Stimulated activated naive CD8-positive, alpha-beta T cell treated with anti-CD3 and anti-CD28 coated beads, Interleukin-15, amount 100 ng/mL, for 72 hours (primary cell): ENCODE measurements at regions not wholly inside any gene's neighbourhood (a gene's known extent, or its start where the extent isn't known, plus 50 kb on each side); places are given as distances from the start of the nearest gene placed in this dataset.
"Not testable (repeated sequence)": the region's sequence is repeated elsewhere in the genome, so short reads cannot be mapped to it uniquely, and the experiment has no call there.

Experiments
- ATAC-seq: fragments of 150-1000 bp; cut with Tn5 transposase; 2 replicates; pipeline ENCODE4 v1.10.0; 2021; ENCODE audit warnings: mild to moderate bottlenecking, moderate library complexity
- DNase-seq, 2 donors: peaks; one replicate each; pipeline ENCODE4 v3.0.0; 2021 to 2022
- H3K27ac Mint-ChIP-seq, 2 donors: one replicate each; pipeline ENCODE4 v1.8.0; 2022; ENCODE audit warnings: mild to moderate bottlenecking in 2 of 2, mixed read lengths in 2 of 2, moderate library complexity in 2 of 2
- H3K27me3 Mint-ChIP-seq: one replicate; pipeline ENCODE4 v1.8.0; 2022; ENCODE audit warnings: mixed read lengths
- H3K4me1 Mint-ChIP-seq: one replicate; pipeline ENCODE4 v1.8.0; 2022; ENCODE audit warnings: mild to moderate bottlenecking, mixed read lengths
- H3K4me3 Mint-ChIP-seq, 2 donors: one replicate each; pipeline ENCODE4 v1.8.0; 2022; ENCODE audit warnings: mild to moderate bottlenecking in 2 of 2, mixed read lengths in 2 of 2, moderate library complexity in 1 of 2
- H3K9me3 Mint-ChIP-seq, 2 donors: one replicate each; pipeline ENCODE4 v1.8.0; 2022; ENCODE audit warnings: mixed read lengths in 2 of 2

DNA sequence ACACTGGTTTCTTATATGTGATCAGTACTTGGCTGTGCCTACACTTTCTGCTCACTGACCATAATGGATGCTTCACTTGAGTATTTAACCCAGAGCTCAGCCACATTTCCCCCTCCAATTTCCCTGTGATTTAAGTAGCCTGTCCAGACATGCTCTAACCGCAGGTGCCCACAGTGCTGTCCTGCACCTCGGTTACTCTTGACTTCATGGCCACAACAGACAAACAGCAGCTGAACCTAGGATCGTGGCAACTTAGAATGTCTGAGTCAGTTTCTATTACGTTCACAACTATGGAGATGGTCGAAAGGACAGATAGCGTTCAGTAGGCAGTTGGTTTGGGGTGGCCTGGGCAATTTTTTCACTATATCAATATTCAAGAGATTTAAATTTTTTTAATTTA is 306.9 kb upstream of the SGK1 start:
- DNase-seq (no peak), ATAC-seq (no peak)
- Mint-ChIP-seq H3K4me1 (peaks cover 5% of the 10 kb centered on the region), H3K4me3 (no peak overlapping the region), H3K27ac (peak overlapping the region in 1 of 2 donors; percentile 2), H3K27me3 (no peaks in the 10 kb centered on the region), H3K9me3 (no peaks in the 10 kb centered on the region)

GRCh38 chr6:134623401-134623800 is 305.5 kb upstream of the SGK1 start:
- H3K27ac Mint-ChIP-seq, result no peak overlapping the region
- no peak for DNase-seq
- no peaks in the 10 kb centered on the region for H3K9me3 Mint-ChIP-seq
- H3K4me1 Mint-ChIP-seq, result peaks cover 10% of the 10 kb centered on the region
- no peaks in the 10 kb centered on the region for H3K27me3 Mint-ChIP-seq
- H3K4me3 Mint-ChIP-seq, result no peak overlapping the region
- ATAC-seq, result no peak

DNA sequence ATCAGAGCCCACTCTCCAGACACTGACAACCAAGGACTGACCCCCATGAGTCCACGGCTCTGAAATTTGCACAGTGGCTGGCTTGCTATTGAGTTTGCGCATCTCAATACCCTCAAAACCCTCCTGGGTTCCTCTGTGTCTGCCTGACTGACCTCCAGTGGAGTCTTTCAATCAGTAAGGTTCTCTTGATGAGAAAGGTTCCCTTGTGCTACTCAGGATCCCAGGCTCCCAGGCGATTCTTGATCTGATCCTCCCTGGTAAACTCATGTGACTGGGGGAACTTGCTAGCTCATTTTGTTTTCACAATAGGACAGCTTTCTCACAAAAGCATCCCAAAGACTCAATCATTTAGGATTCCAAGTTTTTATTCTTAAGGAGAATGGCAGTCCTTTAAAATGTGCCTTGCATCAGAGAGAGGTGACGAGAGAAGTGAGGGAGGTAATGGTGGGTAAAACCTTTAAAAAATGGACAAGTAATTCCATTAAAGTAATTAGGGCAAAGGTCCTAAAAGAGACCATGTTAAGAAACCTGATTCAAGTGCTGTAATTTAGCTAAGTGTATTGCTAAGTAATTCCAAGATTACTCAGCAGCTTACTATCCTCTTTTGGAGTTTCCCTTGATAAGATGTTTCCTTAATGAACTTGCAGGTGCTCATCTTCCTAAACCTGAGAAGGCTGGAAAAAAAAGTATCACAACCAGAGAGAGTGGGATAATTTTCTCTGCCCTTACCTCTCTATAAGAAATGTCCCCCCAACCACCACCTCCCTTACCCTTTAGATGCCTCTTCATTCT is 304.7 kb upstream of the SGK1 start:
- no peak for DNase-seq
- H3K4me3 Mint-ChIP-seq, result no peak overlapping the region
- H3K9me3 Mint-ChIP-seq, result no peaks in the 10 kb centered on the region
- peaks cover 10% of the 10 kb centered on the region for H3K4me1 Mint-ChIP-seq
- no peak for ATAC-seq
- H3K27ac Mint-ChIP-seq, result no peak overlapping the region
- H3K27me3 Mint-ChIP-seq, result no peaks in the 10 kb centered on the region

GRCh38 chr6:134621858-134622257 is 303.9 kb upstream of the SGK1 start:
- Mint-ChIP-seq H3K27ac (no peak overlapping the region), H3K9me3 (no peaks in the 10 kb centered on the region), H3K4me3 (no peak overlapping the region), H3K27me3 (no peaks in the 10 kb centered on the region), H3K4me1 (peaks cover 10% of the 10 kb centered on the region)
- ATAC-seq, result peak; percentile 37
- no peak for DNase-seq

DNA sequence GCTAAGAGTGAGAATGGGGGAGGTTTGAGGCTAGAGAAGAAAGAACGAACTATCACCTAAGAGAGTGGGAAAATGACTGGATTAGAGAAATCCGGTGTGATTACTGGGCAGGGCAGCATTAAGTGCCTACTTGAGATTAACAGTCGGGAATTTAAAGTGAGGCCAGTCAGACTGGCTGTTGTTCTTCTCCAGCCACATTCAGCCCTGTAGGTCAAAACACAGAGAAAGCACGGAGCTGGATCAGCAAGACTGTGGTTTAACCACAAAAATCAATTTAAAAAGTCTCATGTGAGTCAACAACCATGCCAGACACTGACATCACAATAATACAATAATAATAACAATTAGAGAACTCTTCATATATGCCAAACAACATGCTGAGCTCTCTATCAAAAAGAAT is 301.9 kb upstream of the SGK1 start:
- DNase-seq (no peak), ATAC-seq (no peak)
- no peaks in the 10 kb centered on the region for H3K27me3 Mint-ChIP-seq
- peaks cover 10% of the 10 kb centered on the region for H3K4me1 Mint-ChIP-seq
- no peaks in the 10 kb centered on the region for H3K9me3 Mint-ChIP-seq
- no peak overlapping the region for H3K27ac Mint-ChIP-seq
- H3K4me3 Mint-ChIP-seq, result no peak overlapping the region

- H3K4me3 Mint-ChIP-seq, result no peak overlapping the region
- DNase-seq (no peak), ATAC-seq (no peak)
- H3K4me1 Mint-ChIP-seq, result peaks cover 10% of the 10 kb centered on the region
- no peak overlapping the region for H3K27ac Mint-ChIP-seq
- no peaks in the 10 kb centered on the region for H3K9me3 Mint-ChIP-seq
- H3K27me3 Mint-ChIP-seq, result no peaks in the 10 kb centered on the region
These were observed 301.2 kb upstream of the SGK1 start for GRCh38 chr6:134619077-134619476.

DNA sequence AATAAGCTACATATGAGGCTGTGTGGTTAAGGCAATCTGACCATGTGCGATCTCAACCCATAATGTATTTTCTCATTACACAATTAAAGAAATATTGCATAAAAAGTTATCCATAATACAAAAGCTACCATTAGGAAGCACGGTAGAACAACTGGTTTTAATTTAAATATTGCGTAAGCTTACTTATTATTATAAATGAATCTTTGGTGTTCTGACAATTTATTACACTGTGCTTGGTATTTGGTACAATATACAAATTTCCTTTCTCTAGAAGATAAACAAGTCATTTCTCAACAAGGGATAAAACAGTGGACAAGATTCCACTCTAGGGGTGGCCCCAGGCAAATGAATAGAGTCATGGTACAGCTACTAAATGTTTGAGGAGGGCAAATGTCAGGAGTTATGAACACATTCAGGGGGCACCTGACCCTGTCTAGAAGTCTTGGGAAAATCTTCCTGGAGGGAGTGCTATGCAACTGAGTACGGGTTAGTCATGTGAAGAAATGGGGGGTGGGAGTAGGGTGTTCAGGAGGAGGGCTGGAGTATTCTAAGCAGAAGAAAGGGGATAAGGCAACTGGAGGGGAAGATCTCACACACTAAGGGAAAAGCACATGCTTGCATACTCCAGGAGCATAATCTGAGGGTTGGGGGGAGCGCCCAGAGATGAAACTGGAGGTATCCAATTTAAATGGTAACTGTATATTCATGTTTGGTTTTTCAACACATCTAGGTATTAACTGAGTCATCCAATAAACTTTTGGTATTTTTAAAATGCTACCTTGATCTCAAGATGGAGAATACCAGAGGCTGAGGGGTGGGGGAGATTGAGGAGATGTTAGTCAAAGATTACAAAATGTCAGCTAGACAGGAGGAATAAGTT is 296.9 kb upstream of the SGK1 start:
- no peaks in the 10 kb centered on the region for H3K27me3 Mint-ChIP-seq
- H3K9me3 Mint-ChIP-seq, result no peaks in the 10 kb centered on the region
- H3K4me1 Mint-ChIP-seq, result peaks cover 5% of the 10 kb centered on the region
- no peak for ATAC-seq
- no peak for DNase-seq
- no peak overlapping the region for H3K4me3 Mint-ChIP-seq
- no peak overlapping the region for H3K27ac Mint-ChIP-seq

DNA sequence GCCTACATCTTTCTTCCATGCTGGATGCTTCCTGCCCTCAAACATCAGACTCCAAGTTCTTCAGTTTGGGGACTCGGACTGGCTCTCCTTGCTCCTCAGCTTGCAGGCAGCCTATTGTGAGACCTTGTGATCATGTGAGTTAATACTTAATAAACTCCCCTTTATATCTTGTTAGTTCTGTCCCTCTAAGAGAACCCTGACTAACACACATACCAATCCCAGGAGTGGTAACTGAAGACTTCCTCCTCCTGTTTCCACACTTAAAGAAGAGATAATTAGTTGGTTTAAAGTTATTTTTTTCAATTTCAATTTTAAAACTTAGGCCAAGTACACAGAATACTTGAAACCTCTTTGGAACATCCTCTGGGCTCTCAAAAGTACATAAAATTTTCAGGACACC is 294.2 kb upstream of the SGK1 start:
- not testable (repeated sequence) for H3K9me3 Mint-ChIP-seq, H3K4me3 Mint-ChIP-seq, DNase-seq, H3K27ac Mint-ChIP-seq, H3K4me1 Mint-ChIP-seq, H3K27me3 Mint-ChIP-seq, ATAC-seq

DNA sequence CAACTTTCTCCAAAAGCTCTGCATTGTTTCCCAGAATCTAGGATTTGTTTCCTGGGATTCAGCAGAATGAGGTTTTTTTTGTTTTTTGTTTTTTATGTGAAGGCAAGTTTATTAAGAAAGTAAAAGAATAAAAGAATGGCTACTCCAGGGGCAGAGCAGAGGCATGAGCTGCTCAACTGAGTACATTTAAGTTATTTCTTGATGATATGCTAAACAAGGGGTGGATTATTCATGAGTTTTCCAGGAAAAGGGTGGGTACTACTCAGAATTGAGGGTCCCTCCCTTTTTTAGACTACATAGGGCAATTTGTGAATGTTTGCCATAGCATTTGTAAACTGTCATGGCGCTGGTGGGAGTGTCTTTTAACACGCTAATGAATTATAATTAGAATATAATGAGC is 292.5 kb upstream of the SGK1 start:
- no peaks in the 10 kb centered on the region for H3K27me3 Mint-ChIP-seq
- H3K4me1 Mint-ChIP-seq, result no peaks in the 10 kb centered on the region
- no peak overlapping the region for H3K27ac Mint-ChIP-seq
- no peaks in the 10 kb centered on the region for H3K9me3 Mint-ChIP-seq
- DNase-seq (no peak), ATAC-seq (no peak)
- no peak overlapping the region for H3K4me3 Mint-ChIP-seq

DNA sequence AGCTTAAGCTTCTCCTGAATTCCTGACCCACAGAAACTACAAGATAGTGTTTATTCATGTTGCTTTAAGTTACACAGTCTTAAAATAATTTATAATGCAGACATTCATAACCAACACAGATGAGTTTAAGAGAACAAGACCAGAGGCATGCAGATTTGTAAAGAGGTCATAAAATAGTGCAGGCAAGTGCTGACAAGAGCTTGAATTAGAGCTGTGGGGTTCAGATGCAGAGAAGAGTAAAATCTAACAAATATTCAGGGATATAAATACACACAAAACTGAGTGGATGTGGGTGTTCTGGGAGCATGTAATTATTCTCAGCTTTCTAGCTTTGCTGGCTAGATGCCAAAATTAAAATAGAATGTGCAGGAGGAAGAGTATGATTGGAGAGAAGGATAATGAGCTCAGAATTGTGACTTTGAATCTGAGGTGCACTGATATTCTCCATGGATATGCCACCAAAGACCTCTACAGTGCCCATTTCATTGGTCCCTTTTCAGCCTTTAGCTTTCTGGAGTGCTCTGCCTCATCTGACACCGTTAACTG is 291.9 kb upstream of the SGK1 start:
- Mint-ChIP-seq H3K4me1 (no peaks in the 10 kb centered on the region), H3K4me3 (no peak overlapping the region), H3K27me3 (no peaks in the 10 kb centered on the region), H3K9me3 (no peaks in the 10 kb centered on the region), H3K27ac (no peak overlapping the region)
- DNase-seq, result no peak
- no peak for ATAC-seq

DNA sequence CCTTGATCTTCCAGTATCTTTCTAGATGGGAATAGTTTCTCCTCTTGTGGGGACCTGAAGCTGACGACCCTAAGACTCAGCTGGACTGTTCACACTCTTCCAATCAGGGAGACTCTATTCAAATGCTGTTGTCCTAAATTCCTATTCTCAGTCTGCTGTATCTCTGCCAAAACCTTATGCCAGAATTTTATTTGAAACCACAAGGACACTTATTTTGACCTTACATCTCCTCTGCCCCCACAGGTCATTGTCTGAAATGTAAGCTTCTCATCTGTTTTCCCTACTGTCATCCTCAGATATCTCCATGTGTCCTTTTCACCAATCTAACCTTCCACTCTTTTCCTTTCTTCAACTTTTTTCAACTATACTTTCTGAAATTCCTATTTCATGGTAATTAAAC is 289.5 kb upstream of the SGK1 start:
- H3K9me3 Mint-ChIP-seq, result no peaks in the 10 kb centered on the region
- no peak overlapping the region for H3K4me3 Mint-ChIP-seq
- DNase-seq, result no peak
- H3K27me3 Mint-ChIP-seq, result no peaks in the 10 kb centered on the region
- no peak for ATAC-seq
- H3K27ac Mint-ChIP-seq, result no peak overlapping the region
- no peaks in the 10 kb centered on the region for H3K4me1 Mint-ChIP-seq

GRCh38 chr6:134605034-134605433 is 287.1 kb upstream of the SGK1 start:
- DNase-seq (no peak), ATAC-seq (no peak)
- no peak overlapping the region for H3K4me3 Mint-ChIP-seq
- H3K9me3 Mint-ChIP-seq, result peaks cover 15 to 18% of the 10 kb centered on the region in 2 donors
- H3K27me3 Mint-ChIP-seq, result no peaks in the 10 kb centered on the region
- no peak overlapping the region for H3K27ac Mint-ChIP-seq
- no peaks in the 10 kb centered on the region for H3K4me1 Mint-ChIP-seq

DNA sequence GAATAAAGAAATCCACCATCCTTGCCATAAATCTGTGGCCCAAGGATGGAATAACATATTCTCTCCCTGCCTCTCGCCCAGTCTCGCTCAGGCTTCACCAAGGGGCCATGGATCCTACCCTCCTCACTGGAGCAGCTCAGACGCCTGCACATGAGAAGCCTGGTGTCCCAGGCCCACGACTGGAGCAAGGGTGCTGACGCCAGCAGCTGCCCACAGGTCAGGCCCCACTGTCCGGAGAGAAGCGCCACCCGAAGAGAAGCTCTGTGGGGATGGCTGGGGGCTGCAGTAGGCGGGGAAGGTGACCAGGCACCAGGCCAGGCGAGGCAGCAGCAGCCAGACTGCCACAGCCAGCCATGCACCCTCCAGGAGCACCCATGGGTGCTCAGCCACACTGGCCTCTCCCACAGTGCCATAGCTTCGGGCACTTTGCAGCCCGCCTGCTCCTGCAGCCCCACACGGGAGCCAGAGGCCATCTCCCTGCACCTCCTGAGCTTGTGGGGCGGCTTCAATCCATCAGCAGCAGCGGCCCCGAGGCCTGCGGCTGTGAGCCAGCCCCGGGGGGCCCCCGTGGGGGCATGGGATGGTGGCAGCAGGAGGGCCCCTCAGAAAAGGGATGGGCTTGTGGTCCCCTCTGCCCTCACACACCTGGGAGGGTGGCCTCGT is 286.2 kb upstream of the SGK1 start:
- Mint-ChIP-seq H3K27me3 (no peaks in the 10 kb centered on the region), H3K9me3 (peaks cover 18 to 20% of the 10 kb centered on the region in 2 donors), H3K27ac (no peak overlapping the region), H3K4me1 (no peaks in the 10 kb centered on the region), H3K4me3 (no peak overlapping the region)
- ATAC-seq, result peak; percentile 49
- DNase-seq, result no peak

DNA sequence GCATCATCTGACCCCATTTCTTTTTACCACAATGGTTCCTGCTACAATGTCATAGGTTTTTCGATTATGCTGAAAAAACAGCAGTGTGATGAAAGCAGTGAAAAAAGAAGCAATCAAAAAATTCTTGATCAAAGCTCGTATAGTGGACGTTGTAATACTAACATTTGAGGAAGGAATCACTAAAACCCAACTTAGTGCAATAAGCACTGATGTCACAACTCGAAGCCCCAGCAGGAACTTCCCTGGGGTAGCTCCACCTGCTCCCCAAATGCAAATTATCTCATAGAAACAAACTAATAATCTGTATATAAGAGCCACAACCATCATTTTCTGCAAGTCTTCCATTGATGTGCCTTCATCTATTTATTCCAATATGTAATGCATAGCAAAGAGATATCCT is 285.6 kb upstream of the SGK1 start:
- Mint-ChIP-seq H3K27me3 (no peaks in the 10 kb centered on the region), H3K4me1 (no peaks in the 10 kb centered on the region), H3K27ac (no peak overlapping the region), H3K9me3 (peaks cover 23% of the 10 kb centered on the region in 2 donors), H3K4me3 (no peak overlapping the region)
- ATAC-seq (no peak), DNase-seq (no peak)

- Mint-ChIP-seq H3K27me3 (no peaks in the 10 kb centered on the region), H3K9me3 (peaks cover 23% of the 10 kb centered on the region in 2 donors), H3K4me1 (no peaks in the 10 kb centered on the region), H3K4me3 (no peak overlapping the region), H3K27ac (peak overlapping the region in 1 of 2 donors; percentile 49)
- DNase-seq (no peak), ATAC-seq (no peak)
These were observed 284.2 kb upstream of the SGK1 start for GRCh38 chr6:134602123-134602522.

DNA sequence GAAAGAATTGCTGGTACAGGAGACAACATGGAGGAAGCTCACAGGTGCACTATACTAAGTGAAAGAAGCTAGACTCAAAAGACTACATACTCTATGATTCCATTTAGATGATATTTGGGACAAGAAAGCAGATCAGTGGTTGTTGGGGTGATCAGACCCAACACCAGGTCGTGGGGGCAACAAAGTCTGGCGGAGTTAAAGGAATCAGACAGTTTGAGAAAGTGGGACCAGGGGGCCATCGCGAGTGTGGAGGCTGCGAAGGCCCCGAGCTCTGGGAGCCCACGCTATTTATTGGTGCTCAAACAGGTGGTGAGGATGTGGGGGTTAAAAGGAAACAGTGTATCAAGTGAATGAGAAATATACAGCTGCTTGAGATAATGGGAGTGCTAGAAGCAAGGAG is 282.8 kb upstream of the SGK1 start:
- no peak overlapping the region for H3K4me3 Mint-ChIP-seq
- H3K4me1 Mint-ChIP-seq, result no peaks in the 10 kb centered on the region
- DNase-seq, result no peak
- no peaks in the 10 kb centered on the region for H3K27me3 Mint-ChIP-seq
- no peak for ATAC-seq
- H3K27ac Mint-ChIP-seq, result no peak overlapping the region
- H3K9me3 Mint-ChIP-seq, result peaks cover 23% of the 10 kb centered on the region in 2 donors
